ENCODE measurements at regions not wholly inside any gene's neighbourhood (a gene's known extent, or its start where the extent isn't known, plus 50 kb on each side); places are given as distances from the start of the nearest gene placed in this dataset.

GRCh38 chr16:77562497-77562896 is 127.7 kb upstream of the ADAMTS18 start:
- Histone ChIP-seq H3K9ac (no peak overlapping the region), H3K27ac (no peak overlapping the region), H3K36me3 (no peaks in the 10 kb centered on the region), H2AFZ (replicated peaks) (no peak overlapping the region), H3F3A (ENCODE audit: low read depth) (no peaks in the 10 kb centered on the region), H3K9me3 (ENCODE audit: low read depth) (no peaks in the 10 kb centered on the region), H3K4me3 (no peak overlapping the region), H3K79me2 (ENCODE audit: low read depth) (no peaks in the 10 kb centered on the region), H3K4me1 (no peaks in the 10 kb centered on the region), H4K20me1 (ENCODE audit: low read depth) (no peaks in the 10 kb centered on the region), H3K27me3 (no peaks in the 10 kb centered on the region), H3K4me2 (no peak overlapping the region)
- Mint-ChIP-seq H3K4me3 (no peak overlapping the region), H3K36me3 (no peaks in the 10 kb centered on the region), H3K27me3 (ENCODE audit: insufficient read depth, low read depth) (no peaks in the 10 kb centered on the region), H3K9me3 (peaks cover 4% of the 10 kb centered on the region), H3K4me1 (no peaks in the 10 kb centered on the region), H3K27ac (no peak overlapping the region)
- no peak for DNase-seq (ENCODE audit: low spot score)
- no peak for TF ChIP-seq EZH2phosphoT487 (IDR thresholded peaks at IDR 0.05)
- no peak for TF ChIP-seq EZH2 (IDR thresholded peaks at IDR 0.05)
- no peak for TF ChIP-seq CTCF (IDR thresholded peaks at IDR 0.05)

GRCh38 chr16:77564791-77565390 is 130.1 kb upstream of the ADAMTS18 start:
- peaks cover 2% of the 10 kb centered on the region for H3K27me3 Mint-ChIP-seq (ENCODE audit: insufficient read depth, low read depth)
- Histone ChIP-seq H3K36me3 (no peaks in the 10 kb centered on the region), H3K9me3 (ENCODE audit: low read depth) (no peaks in the 10 kb centered on the region), H3K4me3 (no peak overlapping the region), H3K27ac (no peak overlapping the region), H2AFZ (replicated peaks) (no peak overlapping the region), H3F3A (ENCODE audit: low read depth) (no peaks in the 10 kb centered on the region), H3K9ac (no peak overlapping the region), H3K4me2 (no peak overlapping the region), H3K27me3 (no peaks in the 10 kb centered on the region), H4K20me1 (ENCODE audit: low read depth) (no peaks in the 10 kb centered on the region), H3K79me2 (ENCODE audit: low read depth) (no peaks in the 10 kb centered on the region), H3K4me1 (no peaks in the 10 kb centered on the region)
- no peak overlapping the region for H3K27ac Mint-ChIP-seq
- peaks cover 4% of the 10 kb centered on the region for H3K9me3 Mint-ChIP-seq
- no peak for DNase-seq (ENCODE audit: low spot score)
- no peaks in the 10 kb centered on the region for H3K36me3 Mint-ChIP-seq
- TF ChIP-seq EZH2 (IDR thresholded peaks at IDR 0.05), result no peak
- no peak for TF ChIP-seq EZH2phosphoT487 (IDR thresholded peaks at IDR 0.05)
- no peak for TF ChIP-seq CTCF (IDR thresholded peaks at IDR 0.05)
- H3K4me3 Mint-ChIP-seq, result no peak overlapping the region
- no peaks in the 10 kb centered on the region for H3K4me1 Mint-ChIP-seq

GRCh38 chr16:77569406-77569805 is 134.6 kb upstream of the ADAMTS18 start:
- DNase-seq (ENCODE audit: low spot score), result no peak
- Histone ChIP-seq H3K79me2 (ENCODE audit: low read depth) (no peaks in the 10 kb centered on the region), H3F3A (ENCODE audit: low read depth) (no peaks in the 10 kb centered on the region), H3K9ac (no peak overlapping the region), H3K27ac (no peak overlapping the region), H3K4me3 (no peak overlapping the region), H3K27me3 (no peaks in the 10 kb centered on the region), H3K4me1 (no peaks in the 10 kb centered on the region), H3K36me3 (no peaks in the 10 kb centered on the region), H3K4me2 (no peak overlapping the region), H2AFZ (replicated peaks) (no peak overlapping the region), H4K20me1 (ENCODE audit: low read depth) (no peaks in the 10 kb centered on the region), H3K9me3 (ENCODE audit: low read depth) (no peaks in the 10 kb centered on the region)
- TF ChIP-seq EZH2phosphoT487 (IDR thresholded peaks at IDR 0.05), result no peak
- no peak for TF ChIP-seq CTCF (IDR thresholded peaks at IDR 0.05)
- TF ChIP-seq EZH2 (IDR thresholded peaks at IDR 0.05), result no peak
- peaks cover 2% of the 10 kb centered on the region for H3K9me3 Mint-ChIP-seq
- H3K4me1 Mint-ChIP-seq, result no peaks in the 10 kb centered on the region
- H3K36me3 Mint-ChIP-seq, result no peaks in the 10 kb centered on the region
- no peak overlapping the region for H3K4me3 Mint-ChIP-seq
- no peak overlapping the region for H3K27ac Mint-ChIP-seq
- peaks cover 2% of the 10 kb centered on the region for H3K27me3 Mint-ChIP-seq (ENCODE audit: insufficient read depth, low read depth)

Data from neural progenitor cell (in vitro differentiated cells).